GM21360 (cell line): ENCODE measurements at regions not wholly inside any gene's neighbourhood (a gene's known extent, or its start where the extent isn't known, plus 50 kb on each side); places are given as distances from the start of the nearest gene placed in this dataset.

Source experiments
- ATAC-seq: cut with Tn5 transposase; IDR thresholded peaks from one replicate; pipeline ENCODE4 v1.9.1; 2021; ENCODE audit warnings: mild to moderate bottlenecking, moderate library complexity; ENCODE audit not compliant: unreplicated experiment

DNA sequence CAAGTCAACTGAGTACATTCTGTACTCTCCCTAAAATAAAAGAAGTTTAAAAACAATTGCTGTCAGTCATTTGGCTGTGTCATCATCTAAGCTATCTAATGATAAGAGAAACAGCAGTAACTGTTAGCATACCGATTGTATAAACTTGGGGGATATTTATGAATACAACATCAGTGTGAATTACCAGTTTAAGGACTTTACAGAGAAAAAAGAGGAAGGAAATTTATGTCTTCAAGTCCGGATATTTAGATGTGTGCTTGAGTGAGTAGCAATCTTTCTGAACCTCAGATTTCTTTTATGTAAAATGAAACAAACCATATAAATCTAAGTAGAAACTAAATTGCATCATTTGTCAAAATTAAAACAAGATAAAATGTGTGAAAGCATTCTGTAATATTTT lies 1557.0 kb downstream of the MRPL39 start:
- no peak for ATAC-seq

DNA sequence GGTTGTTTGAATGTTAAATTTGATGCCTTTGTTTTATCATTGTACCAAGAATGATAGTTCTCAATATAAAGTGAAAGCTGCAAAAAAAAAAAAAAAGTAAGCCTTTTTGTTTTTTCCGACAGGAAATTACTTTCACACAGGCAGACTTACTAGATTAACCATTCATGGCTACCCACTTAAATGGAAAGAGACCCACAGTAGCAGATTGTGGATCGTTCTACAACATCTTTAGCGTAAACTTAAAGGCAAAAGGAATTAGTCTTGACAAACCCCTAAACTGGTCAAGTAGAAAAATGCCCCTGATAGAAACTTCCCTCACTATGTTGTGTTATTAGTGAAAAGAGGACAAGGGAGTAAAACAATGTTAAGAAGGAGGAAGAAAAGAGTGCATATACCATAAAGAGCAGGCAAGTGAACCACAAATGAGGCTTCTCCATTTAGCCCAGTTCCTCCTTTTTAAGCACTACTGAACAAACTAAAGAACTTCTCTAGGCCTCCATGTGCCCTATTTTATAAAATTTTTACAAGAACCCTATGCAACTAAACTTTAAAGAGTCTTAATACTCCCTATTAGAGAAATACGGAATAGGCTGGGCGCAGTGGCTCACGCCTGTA lies 1560.3 kb downstream of the MRPL39 start:
- no peak for ATAC-seq

DNA sequence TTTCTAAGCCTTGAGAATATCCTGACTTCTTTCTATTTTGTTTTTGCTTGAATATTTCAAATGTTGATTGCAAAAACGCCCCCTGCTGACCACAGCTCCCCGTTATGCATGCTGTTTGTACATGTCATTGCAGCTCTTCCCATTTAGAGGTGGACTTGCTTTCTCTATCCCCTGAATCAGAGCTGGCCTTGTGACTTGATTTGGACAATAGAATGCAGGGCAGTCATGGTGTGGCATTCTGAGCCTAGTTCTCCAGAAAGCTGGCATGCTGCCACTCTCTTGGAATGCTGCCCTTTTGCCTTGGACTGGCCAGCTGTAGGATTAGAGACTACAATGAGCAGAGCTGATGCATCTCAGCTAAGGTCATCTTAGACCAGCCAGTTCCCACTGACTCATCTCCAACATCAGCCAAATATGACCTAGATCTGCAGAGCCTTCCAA lies 1561.5 kb downstream of the MRPL39 start:
- ATAC-seq, result no peak

DNA sequence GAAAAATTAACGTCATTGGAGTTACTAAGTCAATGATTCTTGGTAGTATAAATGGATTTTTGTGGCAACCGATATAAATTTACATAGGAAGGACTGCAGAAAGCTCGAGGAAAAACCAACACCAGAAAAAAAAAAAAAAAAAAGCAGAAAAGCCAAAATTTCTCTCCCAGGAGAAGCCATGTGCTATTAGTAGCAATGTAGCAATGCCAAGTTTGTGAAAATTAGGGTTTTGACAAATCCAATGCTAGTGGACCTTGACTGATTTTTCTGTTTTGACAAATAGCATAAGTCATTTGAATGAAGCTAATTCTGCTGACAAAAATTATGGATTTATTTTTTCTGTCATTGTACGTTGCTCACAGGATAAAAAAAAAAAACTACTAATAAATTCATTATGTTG lies 1561.9 kb downstream of the MRPL39 start:
- no peak for ATAC-seq

GRCh38 chr21:24042687-24043086 lies 1564.6 kb downstream of the MRPL39 start:
- no peak for ATAC-seq

DNA sequence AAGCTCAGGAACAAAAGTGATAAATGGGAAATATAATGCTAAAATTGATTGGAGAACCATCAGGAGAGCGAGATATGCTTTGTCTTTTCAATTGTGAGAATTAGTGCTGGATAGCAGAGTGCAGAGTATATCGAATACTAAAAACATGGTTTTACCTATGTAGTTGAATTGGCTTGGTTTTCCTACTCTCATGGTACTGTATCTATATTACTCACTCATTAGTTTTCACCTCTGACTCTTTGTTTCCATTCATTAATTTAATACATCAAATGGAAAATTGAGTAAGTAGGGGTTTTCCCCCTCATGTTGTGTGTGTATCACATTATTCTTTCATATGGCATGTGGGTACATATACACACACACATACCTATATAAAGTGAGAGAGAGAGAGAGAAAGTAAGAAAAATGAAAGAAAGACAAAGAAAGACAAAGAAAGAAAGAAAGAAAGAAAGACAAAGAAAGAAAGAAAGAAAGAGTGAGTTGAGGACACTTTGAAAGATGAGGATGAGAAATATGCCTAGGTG lies 1574.5 kb downstream of the MRPL39 start:
- ATAC-seq, result no peak

GRCh38 chr21:24027396-24027795 lies 1579.9 kb downstream of the MRPL39 start:
- no peak for ATAC-seq

DNA sequence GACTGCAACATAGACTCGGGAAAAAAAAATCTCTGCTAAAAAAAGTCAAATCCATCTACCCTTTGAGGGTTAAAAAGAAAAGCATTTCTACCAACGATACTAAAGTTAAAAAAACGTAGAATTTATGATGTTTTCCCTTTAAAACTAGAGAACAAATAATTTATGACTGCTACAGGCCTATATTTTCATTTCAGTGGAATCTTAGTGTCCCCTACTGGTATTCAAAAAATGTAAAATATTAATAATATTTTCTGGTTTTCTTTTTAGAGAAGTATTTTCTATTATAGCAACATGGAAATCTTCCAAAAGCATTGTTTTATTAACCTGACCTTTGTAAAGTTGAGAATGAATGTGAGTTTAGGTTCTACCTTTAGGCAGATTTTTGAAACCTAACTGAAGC lies 1582.2 kb downstream of the MRPL39 start:
- no peak for ATAC-seq

GRCh38 chr21:24023936-24024335 lies 1583.3 kb downstream of the MRPL39 start:
- ATAC-seq, result no peak

DNA sequence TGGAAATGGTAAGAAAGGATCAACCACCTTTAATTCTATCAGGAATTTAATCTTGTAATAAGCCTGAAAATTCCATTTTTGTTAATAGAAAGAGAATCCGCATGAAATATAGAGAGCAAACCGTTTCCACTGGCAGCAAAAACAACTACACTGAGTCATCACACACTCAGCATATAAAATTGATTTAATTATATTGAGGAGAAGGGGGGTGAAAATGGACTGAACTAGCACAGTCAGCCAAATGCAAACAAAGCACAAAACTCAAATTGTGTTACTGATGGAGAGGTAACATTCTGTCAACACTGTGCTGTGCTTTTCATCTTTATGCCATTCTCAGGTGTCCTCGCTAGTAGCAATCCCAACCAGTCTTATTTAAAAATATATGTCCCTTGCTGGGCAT lies 1583.9 kb downstream of the MRPL39 start:
- ATAC-seq, result no peak

DNA sequence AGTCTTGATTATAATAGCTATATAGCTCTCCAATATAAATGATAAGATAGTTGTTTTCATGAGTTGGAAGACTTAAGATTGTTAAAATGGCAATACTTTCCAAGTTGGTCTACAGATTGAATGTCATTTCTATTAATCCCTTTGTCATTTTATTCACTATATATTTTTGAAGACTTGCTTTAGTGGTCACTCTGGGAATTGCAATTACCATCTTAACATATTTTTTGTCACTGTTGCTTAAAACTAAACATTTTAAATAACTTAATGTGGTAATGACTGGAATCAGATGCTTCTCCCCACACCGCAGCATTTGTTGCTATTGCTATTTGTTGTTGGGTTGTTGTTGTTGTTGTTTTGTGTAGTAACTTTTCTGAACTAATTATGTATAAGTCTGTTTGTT lies 1592.9 kb downstream of the MRPL39 start:
- no peak for ATAC-seq

GRCh38 chr21:24011087-24011486 lies 1596.2 kb downstream of the MRPL39 start:
- no peak for ATAC-seq

GRCh38 chr21:24007592-24007991 lies 1599.7 kb downstream of the MRPL39 start:
- ATAC-seq, result no peak

DNA sequence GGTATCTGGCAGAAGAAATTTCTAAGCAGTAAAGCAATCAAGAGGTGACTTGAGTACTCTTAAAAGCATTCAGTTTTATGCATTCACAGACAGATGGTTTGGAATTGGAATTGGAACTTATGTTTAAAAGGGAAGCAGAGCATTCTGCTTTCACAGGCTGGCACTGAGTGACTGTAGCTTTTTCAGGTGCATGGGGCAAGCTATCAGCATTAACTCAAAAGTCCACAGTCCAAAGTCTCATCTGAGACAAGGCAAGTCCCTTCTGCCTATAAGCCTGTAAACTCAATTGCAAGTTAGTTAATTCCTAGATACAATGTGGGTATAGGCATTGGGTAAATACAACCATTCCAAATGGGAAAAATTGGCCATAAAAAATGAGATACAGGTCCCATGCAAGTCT lies 1620.3 kb downstream of the MRPL39 start:
- no peak for ATAC-seq

GRCh38 chr21:23986214-23986613 lies 1621.1 kb downstream of the MRPL39 start:
- no peak for ATAC-seq

DNA sequence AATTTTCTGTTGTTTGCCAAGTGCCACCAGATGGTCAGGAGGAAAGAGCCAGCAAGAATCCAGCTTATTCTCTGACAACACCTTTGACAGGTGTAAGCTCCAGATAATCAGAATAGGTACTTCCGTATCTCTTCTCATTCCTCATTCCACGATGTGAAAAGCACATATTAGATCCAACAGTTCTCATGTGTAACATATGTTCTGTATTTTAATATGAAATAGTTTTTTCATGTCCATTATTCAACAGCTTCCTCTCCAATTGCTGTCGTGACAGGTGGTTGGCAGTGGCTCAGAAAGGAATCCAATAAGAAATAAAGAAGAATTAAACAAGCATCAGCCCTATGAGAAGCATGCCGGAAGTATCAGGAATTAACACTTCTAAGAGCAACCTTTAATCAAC lies 1624.7 kb downstream of the MRPL39 start:
- ATAC-seq, result no peak

- ATAC-seq, result no peak
Observed at GRCh38 chr21:23977971-23978370, 1629.3 kb downstream of the MRPL39 start.

GRCh38 chr21:23968722-23969647 lies 1638.3 kb downstream of the MRPL39 start:
- ATAC-seq, result peak; percentile 87

GRCh38 chr21:23968008-23968407 lies 1639.3 kb downstream of the MRPL39 start:
- no peak for ATAC-seq

DNA sequence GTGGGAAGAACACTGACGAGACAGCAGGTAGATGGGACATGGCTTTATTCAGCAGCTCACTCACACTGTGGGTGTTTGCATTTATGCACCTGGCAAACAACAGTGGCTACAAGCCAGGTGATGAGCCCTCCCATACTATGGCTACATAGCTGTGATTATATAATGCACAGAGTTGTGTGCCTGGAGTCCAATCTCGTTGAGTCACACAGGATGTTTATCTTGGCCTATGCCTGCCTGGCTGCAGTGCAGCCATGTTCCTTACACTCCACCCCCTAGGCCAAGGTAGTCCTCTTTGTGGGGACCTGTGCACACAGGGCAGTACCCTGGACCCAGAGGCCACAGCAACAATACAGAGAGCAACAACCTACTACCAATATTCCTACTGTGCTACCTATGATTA lies 1643.8 kb downstream of the MRPL39 start:
- no peak for ATAC-seq

DNA sequence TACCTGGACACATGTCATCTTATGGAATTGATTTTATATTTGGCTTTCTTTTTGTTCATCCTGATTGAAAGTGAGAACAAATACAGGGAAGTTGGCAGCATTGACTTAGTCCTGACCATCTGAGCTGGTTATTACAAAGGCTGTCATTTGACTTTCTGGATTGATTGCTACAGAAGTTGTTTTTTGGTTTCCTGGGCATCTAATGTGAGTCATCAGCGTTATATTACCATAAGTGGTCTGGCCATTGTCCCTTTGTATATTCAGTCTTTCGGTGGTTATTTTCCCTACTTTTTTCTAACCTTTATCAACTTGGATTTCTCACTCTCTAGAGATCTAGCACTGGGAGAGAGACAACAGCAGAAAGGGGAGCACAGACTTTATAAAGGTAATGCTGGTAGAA lies 1646.5 kb downstream of the MRPL39 start:
- no peak for ATAC-seq
